Uterus (tissue), 3 donors: ENCODE measurements at regions not wholly inside any gene's neighbourhood (a gene's known extent, or its start where the extent isn't known, plus 50 kb on each side); places are given as distances from the start of the nearest gene placed in this dataset.
A peak's percentile ranks its signal among the peaks of the same experiment; 100 is the strongest.

Source experiments
- DNase-seq, 2 donors: peaks; one replicate each; pipeline ENCODE4 v3.0.0-alpha.2; 2019 to 2020
- H3K27ac ChIP-seq, 2 donors: fragments of 200-600 bp; sonication (generic); 1 replicate in 1 of 2; 2 replicates in 1 of 2; pipeline ENCODE4 v1.5.1; 2016 to 2018
- H3K27me3 ChIP-seq, 2 donors: fragments of 200-600 bp; sonication (generic); one replicate each; pipeline ENCODE4 v1.5.1; 2018 to 2019; ENCODE audit warnings: control low read depth in 1 of 2
- H3K36me3 ChIP-seq, 2 donors: fragments of 200-600 bp; sonication (generic); one replicate each; pipeline ENCODE4 v1.5.1; 2019; ENCODE audit warnings: control low read depth in 1 of 2
- H3K4me1 ChIP-seq, 2 donors: fragments of 200-600 bp; sonication (generic); one replicate each; pipeline ENCODE4 v1.5.1; 2018 to 2019; ENCODE audit warnings: control low read depth in 1 of 2
- H3K4me3 ChIP-seq, 2 donors: fragments of 200-600 bp; sonication (generic); 1 replicate in 1 of 2; 2 replicates in 1 of 2; pipeline ENCODE4 v1.5.1; 2018 to 2019; ENCODE audit warnings: mild to moderate bottlenecking in 1 of 2
- H3K9me3 ChIP-seq, 2 donors: fragments of 200-600 bp; sonication (generic); one replicate each; pipeline ENCODE4 v1.5.1; 2019; ENCODE audit warnings: control low read depth in 1 of 2
- CTCF ChIP-seq, 4 experiments: fragments of 200-600 bp in 2 of 4; fragments of 450-650 bp in 2 of 4; sonication (generic) in 2 of 4; IDR thresholded peaks; one replicate each; pipeline ENCODE4 v1.5.1; 2016 to 2019; ENCODE audit warnings: antibody characterized with exemption in 4 of 4, mild to moderate bottlenecking in 2 of 4, moderate library complexity in 1 of 4
- POLR2A ChIP-seq, 2 donors: fragments of 450-650 bp; IDR thresholded peaks; one replicate each; pipeline ENCODE4 v1.6.1; 2016; ENCODE audit warnings: antibody characterized with exemption in 2 of 2, mild to moderate bottlenecking in 1 of 2, moderate library complexity in 1 of 2
- intact Hi-C: fragments of 100-400 bp; cut with DNase I; formaldehyde crosslinking; loops from one replicate; pipeline ENCODE4 v1.15.1; 2023; ENCODE audit warnings: low total_unique reads
- donor health status: DM: yes; HTN: yes; CAD: no.

- Histone ChIP-seq H3K4me1 (no peaks in the 10 kb centered on the region), H3K27me3 (no peaks in the 10 kb centered on the region), H3K4me3 (no peak overlapping the region), H3K27ac (no peak overlapping the region), H3K36me3 (no peaks in the 10 kb centered on the region), H3K9me3 (no peaks in the 10 kb centered on the region)
- intact Hi-C loops, result no loop called here
- TF ChIP-seq POLR2A (IDR thresholded peaks at IDR 0.05) (no peak), CTCF (IDR thresholded peaks at IDR 0.05) (no peak)
- no peak for DNase-seq
These were observed 390.9 kb upstream of the CELF2 start for GRCh38 chr10:10626734-10627133.

- Histone ChIP-seq H3K36me3 (no peaks in the 10 kb centered on the region), H3K4me1 (no peaks in the 10 kb centered on the region), H3K27me3 (no peaks in the 10 kb centered on the region), H3K27ac (no peak overlapping the region), H3K9me3 (no peaks in the 10 kb centered on the region), H3K4me3 (no peak overlapping the region)
- intact Hi-C loops, result no loop called here
- TF ChIP-seq CTCF (IDR thresholded peaks at IDR 0.05), result no peak
- no peak for TF ChIP-seq POLR2A (IDR thresholded peaks at IDR 0.05)
- no peak for DNase-seq
These were observed 390.3 kb upstream of the CELF2 start for GRCh38 chr10:10627414-10627813.

GRCh38 chr10:10629512-10629911, 388.2 kb upstream of the CELF2 start:
- no peak for TF ChIP-seq CTCF (IDR thresholded peaks at IDR 0.05)
- no peak for TF ChIP-seq POLR2A (IDR thresholded peaks at IDR 0.05)
- no peaks in the 10 kb centered on the region for H3K36me3 ChIP-seq
- DNase-seq, result no peak
- H3K4me3 ChIP-seq, result no peak overlapping the region
- intact Hi-C loops, result no loop called here
- no peaks in the 10 kb centered on the region for H3K9me3 ChIP-seq
- no peaks in the 10 kb centered on the region for H3K27me3 ChIP-seq
- H3K27ac ChIP-seq, result peak overlapping the region in 1 of 2 donors; percentile 34
- H3K4me1 ChIP-seq, result no peaks in the 10 kb centered on the region

GRCh38 chr10:10630281-10630680, 387.4 kb upstream of the CELF2 start:
- Histone ChIP-seq H3K4me3 (no peak overlapping the region), H3K36me3 (no peaks in the 10 kb centered on the region), H3K9me3 (no peaks in the 10 kb centered on the region), H3K27me3 (no peaks in the 10 kb centered on the region), H3K27ac (no peak overlapping the region), H3K4me1 (no peaks in the 10 kb centered on the region)
- intact Hi-C loops, result no loop called here
- no peak for DNase-seq
- no peak for TF ChIP-seq CTCF (IDR thresholded peaks at IDR 0.05)
- TF ChIP-seq POLR2A (IDR thresholded peaks at IDR 0.05), result no peak

- intact Hi-C loops, result no loop called here
- TF ChIP-seq POLR2A (IDR thresholded peaks at IDR 0.05), result no peak
- TF ChIP-seq CTCF (IDR thresholded peaks at IDR 0.05), result no peak
- H3K27ac ChIP-seq, result no peak overlapping the region
These were observed 386.9 kb upstream of the CELF2 start for GRCh38 chr10:10630782-10631181.

More at GRCh38 chr10:10630782-10631181, 386.9 kb upstream of the CELF2 start:
- Histone ChIP-seq H3K36me3 (no peaks in the 10 kb centered on the region), H3K4me3 (no peak overlapping the region), H3K4me1 (no peaks in the 10 kb centered on the region), H3K27me3 (no peaks in the 10 kb centered on the region), H3K9me3 (no peaks in the 10 kb centered on the region)
- no peak for DNase-seq
